ENCODE measurements at regions not wholly inside any gene's neighbourhood (a gene's known extent, or its start where the extent isn't known, plus 50 kb on each side); places are given as distances from the start of the nearest gene placed in this dataset.

DNA sequence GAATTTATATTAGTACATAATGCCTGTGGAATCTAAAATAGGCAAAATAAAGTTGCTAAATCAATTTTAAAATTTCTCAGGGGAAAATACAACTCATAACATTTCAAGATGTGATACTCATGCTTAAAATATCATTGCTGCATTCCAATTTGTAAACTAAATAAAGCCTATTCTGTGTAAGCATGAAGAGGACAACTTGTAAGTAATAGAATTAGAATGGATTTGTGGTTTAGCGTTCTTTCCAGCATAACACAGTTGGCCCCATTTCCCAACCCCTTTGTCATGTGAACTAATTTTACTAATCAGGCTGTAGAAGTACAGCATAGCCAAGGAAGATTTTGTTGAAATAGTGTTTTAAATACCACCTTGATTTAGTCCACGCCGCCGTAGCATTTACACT is 437.2 kb downstream of the SI start:
- no peak overlapping the region for H3K27ac ChIP-seq
- H3K4me3 ChIP-seq: no peak overlapping the region
- TF ChIP-seq POLR2A (IDR thresholded peaks at IDR 0.05): no peak
- TF ChIP-seq POLR2AphosphoS5 (IDR thresholded peaks at IDR 0.05): no peak
- TF ChIP-seq, protein P1, sequence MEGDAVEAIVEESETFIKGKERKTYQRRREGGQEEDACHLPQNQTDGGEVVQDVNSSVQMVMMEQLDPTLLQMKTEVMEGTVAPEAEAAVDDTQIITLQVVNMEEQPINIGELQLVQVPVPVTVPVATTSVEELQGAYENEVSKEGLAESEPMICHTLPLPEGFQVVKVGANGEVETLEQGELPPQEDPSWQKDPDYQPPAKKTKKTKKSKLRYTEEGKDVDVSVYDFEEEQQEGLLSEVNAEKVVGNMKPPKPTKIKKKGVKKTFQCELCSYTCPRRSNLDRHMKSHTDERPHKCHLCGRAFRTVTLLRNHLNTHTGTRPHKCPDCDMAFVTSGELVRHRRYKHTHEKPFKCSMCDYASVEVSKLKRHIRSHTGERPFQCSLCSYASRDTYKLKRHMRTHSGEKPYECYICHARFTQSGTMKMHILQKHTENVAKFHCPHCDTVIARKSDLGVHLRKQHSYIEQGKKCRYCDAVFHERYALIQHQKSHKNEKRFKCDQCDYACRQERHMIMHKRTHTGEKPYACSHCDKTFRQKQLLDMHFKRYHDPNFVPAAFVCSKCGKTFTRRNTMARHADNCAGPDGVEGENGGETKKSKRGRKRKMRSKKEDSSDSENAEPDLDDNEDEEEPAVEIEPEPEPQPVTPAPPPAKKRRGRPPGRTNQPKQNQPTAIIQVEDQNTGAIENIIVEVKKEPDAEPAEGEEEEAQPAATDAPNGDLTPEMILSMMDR (IDR thresholded peaks at IDR 0.05): no peak
- no peak for TF ChIP-seq EP300 (IDR thresholded peaks at IDR 0.05)
- DNase-seq: no peak
- no peaks in the 10 kb centered on the region for H3K9me3 ChIP-seq
- H3K4me1 ChIP-seq: no peaks in the 10 kb centered on the region
- 82 to 92% methylated on average over 4 of the region's 4 CpGs for WGBS, 2 donors
- intact Hi-C loops (cut with DNase I): no loop called here
- no peaks in the 10 kb centered on the region for H3K36me3 ChIP-seq
- no peaks in the 10 kb centered on the region for H3K27me3 ChIP-seq

DNA sequence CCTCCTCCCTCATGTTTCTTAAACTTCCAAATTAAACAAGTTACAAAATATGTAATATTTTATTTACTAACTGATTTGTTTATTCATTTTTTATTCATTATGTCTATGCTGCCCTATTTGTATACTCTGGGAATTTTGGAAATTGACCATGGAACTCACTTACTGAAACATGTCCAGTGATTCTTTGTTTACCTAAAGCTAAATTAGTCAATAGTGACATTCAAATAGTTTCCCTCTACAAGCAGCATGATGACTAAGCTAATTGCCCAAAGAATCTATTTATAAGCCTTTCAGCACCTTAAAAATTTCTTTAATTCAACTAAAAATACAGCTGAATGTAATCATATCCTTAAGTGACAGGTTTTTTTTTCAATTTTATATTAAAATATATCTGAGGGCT is 437.7 kb downstream of the SI start:
- TF ChIP-seq POLR2AphosphoS5 (IDR thresholded peaks at IDR 0.05): no peak
- TF ChIP-seq POLR2A (IDR thresholded peaks at IDR 0.05): no peak
- TF ChIP-seq EP300 (IDR thresholded peaks at IDR 0.05): no peak
- TF ChIP-seq, protein P1 (IDR thresholded peaks at IDR 0.05): no peak
- H3K9me3 ChIP-seq: no peaks in the 10 kb centered on the region
- no peaks in the 10 kb centered on the region for H3K36me3 ChIP-seq
- DNase-seq: no peak
- no peak overlapping the region for H3K27ac ChIP-seq
- no peak overlapping the region for H3K4me3 ChIP-seq
- no peaks in the 10 kb centered on the region for H3K27me3 ChIP-seq
- no peaks in the 10 kb centered on the region for H3K4me1 ChIP-seq
- intact Hi-C loops (cut with DNase I): no loop called here

DNA sequence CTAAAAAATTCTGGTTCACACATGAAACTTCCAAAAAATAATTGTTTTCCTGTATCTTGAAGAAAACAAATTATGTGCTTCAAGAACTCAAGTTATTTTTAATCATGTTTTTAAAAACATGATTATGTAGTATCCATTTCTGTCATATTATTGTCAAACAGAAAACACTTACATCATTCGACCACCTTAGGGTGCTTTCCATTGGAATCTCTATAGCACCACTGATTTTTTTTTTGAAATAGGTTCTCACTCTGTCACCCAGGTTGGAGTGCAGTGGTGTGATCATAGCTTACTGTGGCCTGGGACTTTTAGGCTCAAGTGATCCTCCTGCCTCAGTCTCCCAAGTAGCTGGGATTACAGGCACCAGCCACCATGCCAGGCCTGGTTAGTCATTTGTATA is 457.3 kb downstream of the SI start:
- WGBS, 2 donors: 83 to 84% methylated on average over 1 of the region's 1 CpG
- Histone ChIP-seq H3K36me3 (no peaks in the 10 kb centered on the region), H3K4me3 (no peak overlapping the region), H3K27ac (no peak overlapping the region), H3K27me3 (no peaks in the 10 kb centered on the region), H3K9me3 (no peaks in the 10 kb centered on the region), H3K4me1 (no peaks in the 10 kb centered on the region)
- TF ChIP-seq EP300 (IDR thresholded peaks at IDR 0.05) (no peak), POLR2A (IDR thresholded peaks at IDR 0.05) (no peak), POLR2AphosphoS5 (IDR thresholded peaks at IDR 0.05) (no peak)
- TF ChIP-seq, protein P1 (IDR thresholded peaks at IDR 0.05): no peak
- no peak for DNase-seq
- intact Hi-C loops (cut with DNase I): no loop called here

DNA sequence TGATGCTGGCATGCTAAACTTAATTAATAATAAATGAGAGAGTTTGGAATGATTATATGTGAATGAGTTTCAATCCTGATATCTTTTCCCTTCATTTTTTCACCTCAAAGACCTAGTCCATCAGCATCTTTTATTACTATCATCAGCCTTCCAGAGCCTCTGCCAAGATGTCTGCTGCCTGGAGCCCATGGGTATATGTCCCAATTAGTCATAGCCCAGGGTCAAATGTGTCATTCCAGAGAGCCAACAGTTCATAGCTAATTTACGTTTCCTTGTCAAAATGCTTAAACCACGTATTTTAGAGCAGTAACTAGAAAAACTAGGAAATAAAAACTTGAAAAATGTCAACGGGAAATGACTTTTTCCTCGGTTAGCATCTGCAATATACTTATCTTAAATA is 457.9 kb downstream of the SI start:
- intact Hi-C loops (cut with DNase I): no loop called here
- Histone ChIP-seq H3K36me3 (no peaks in the 10 kb centered on the region), H3K4me1 (no peaks in the 10 kb centered on the region), H3K27ac (no peak overlapping the region), H3K27me3 (no peaks in the 10 kb centered on the region), H3K4me3 (no peak overlapping the region), H3K9me3 (no peaks in the 10 kb centered on the region)
- no peak for DNase-seq
- TF ChIP-seq POLR2AphosphoS5 (IDR thresholded peaks at IDR 0.05): no peak
- TF ChIP-seq POLR2A (IDR thresholded peaks at IDR 0.05): no peak
- TF ChIP-seq, protein P1 (IDR thresholded peaks at IDR 0.05): no peak
- no peak for TF ChIP-seq EP300 (IDR thresholded peaks at IDR 0.05)
- 81 to 85% methylated on average over 4 of the region's 4 CpGs for WGBS, 2 donors

DNA sequence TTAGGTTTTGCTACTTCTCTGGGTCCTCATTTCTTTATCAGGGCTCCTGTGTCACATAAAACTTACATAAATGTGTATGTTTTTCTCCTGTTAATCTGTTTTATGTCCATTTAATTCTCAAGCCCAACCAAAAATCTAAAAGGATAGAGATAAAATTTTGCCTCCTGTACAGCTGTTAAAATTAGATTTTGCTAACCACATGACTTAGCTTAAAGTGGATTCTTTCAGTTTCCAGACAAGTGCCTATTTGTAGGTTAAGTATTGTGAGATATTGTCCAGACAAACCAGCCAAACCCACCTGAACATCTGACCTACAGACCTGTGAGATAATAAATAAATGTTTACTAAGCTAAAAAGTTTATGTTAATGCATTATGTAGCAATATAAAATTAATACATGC is 465.5 kb downstream of the SI start:
- H3K4me3 ChIP-seq: no peak overlapping the region
- intact Hi-C loops (cut with DNase I): no loop called here
- DNase-seq: no peak
- no peaks in the 10 kb centered on the region for H3K9me3 ChIP-seq
- TF ChIP-seq, protein P1 (IDR thresholded peaks at IDR 0.05): no peak
- TF ChIP-seq EP300 (IDR thresholded peaks at IDR 0.05): no peak
- no peak for TF ChIP-seq POLR2A (IDR thresholded peaks at IDR 0.05)
- TF ChIP-seq POLR2AphosphoS5 (IDR thresholded peaks at IDR 0.05): no peak
- no peak overlapping the region for H3K27ac ChIP-seq
- H3K4me1 ChIP-seq: no peaks in the 10 kb centered on the region
- H3K36me3 ChIP-seq: no peaks in the 10 kb centered on the region
- H3K27me3 ChIP-seq: no peaks in the 10 kb centered on the region
